HG02973 (cell line): ENCODE measurements at regions not wholly inside any gene's neighbourhood (a gene's known extent, or its start where the extent isn't known, plus 50 kb on each side); places are given as distances from the start of the nearest gene placed in this dataset.
A peak's percentile ranks its signal among the peaks of the same experiment; 100 is the strongest.
"Not testable (repeated sequence)": the region's sequence is repeated elsewhere in the genome, so short reads cannot be mapped to it uniquely, and the experiment has no call there.

Experiments used
- ATAC-seq: cut with Tn5 transposase; IDR thresholded peaks from one replicate; pipeline ENCODE4 v1.9.1; 2021; ENCODE audit warnings: moderate library complexity; ENCODE audit not compliant: unreplicated experiment

DNA sequence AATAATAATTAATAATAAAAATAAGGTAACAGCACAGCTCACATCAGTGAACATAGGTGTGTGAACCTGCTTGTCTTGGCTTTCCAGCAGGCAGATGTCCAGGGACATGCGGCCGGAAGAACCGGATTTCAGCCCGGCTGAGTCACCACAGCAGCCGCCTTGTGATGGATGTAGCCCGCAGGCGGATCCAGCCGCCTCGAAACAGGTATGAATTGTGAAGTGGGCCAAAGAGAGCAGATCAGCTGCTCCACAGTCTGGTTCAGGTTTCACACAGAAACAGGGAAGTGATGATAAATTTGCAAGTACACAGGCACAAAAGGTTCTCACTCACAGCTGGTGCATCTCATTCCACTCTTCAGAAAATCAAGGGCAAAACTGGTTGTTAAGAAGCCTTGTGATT is 55.1 kb downstream of the ID4 start:
- ATAC-seq = no peak

DNA sequence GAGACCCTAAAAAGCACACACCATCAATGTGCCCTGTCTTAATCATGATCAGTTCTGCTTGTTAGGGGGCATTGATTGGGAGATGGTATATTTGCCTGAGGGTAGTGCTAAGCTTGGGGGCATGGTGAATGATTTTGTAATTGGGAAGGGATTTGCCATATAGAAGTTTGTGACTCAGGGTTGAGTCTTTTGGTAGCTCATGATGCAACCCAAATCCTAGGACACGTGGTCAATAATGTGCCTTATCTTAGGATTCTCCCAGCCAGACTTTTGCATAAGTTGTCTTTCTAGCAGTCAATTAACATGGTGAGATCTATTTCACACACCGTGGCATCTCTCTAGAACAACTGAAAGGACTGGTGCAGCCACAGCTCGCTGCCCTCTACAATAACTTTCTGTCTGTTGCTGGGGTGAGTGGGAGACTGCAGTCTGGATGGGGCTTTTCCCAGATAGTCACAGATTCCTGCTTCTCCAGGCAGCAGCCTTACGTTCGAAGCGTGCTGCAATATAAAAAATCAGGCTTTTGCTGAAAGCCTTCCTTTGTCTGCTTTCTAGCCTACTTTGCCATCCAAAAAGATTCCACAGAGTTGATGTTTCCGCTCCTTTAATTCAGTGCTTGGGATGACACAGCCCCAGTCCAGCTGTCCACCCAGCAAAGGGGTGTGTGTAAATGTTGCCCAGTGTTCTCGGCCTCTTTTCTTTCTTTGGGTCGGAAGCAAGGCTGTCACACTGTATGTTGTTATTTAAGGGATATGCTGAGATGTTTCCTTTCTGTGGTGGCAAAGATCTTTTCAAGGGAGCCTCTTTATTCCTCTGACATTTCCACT is 58.9 kb downstream of the ID4 start:
- ATAC-seq = no peak

DNA sequence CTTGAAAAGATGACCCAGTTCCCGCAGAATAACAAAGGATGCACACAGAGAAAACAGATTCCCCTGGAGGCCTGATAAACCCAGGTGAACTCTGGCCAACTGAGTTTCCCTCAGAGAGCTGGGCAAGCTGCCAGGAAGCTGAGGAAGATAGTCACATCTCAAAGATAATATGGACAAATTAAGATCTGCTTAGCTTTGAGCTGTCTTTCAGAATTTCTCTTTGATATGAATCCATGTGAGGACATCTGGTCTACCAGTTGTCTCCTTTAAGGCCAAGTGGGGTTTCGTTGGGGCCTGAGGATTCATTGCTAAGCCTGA is 59.5 kb downstream of the ID4 start:
- no peak for ATAC-seq

DNA sequence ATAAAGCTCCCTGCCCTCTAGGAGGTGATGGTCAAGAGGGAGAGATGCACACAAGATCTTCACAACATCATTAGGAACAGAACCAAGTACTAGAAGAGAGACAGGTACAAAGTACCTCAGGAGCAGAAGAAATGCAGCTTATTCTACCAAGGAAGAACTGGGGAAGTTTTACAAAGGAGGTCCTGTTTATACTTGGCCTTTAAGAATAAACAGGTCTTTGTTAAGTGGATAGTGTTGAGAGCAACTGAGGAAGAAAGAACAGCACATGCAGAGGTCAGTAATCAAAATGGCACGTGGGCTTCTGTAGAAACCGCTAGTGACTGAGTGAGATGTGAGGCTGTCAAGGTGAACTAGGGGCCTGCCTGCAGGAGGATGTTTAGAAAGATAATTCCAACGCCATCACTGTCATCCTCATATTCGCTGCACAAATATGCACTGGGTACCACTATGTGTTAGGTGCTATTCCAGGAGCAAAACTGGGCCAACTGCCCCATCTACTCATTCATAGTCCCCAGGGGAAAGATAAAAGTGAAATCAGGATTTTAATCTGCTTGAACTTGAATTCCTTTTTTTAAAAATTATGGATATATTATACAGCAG is 61.1 kb downstream of the ID4 start:
- ATAC-seq = no peak

DNA sequence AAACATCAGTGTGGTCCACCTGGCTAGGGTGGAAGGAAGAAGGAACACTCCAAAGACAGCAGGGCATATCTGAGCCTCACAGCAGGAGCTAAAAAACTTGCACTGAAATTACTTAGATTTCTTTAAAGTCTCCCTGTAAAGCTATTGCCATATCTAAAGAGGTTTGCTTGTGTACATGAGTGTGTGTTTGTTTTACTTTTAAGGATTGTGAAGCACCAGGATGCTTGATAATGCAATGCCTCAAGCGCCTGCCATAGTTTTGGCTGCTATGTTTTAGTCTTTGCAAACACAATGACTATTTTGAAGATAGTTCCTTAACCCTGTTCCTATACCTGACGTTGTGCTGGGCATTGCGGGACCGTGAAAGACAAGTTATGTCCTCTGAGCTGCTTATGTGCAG is 65.0 kb downstream of the ID4 start:
- ATAC-seq = no peak

DNA sequence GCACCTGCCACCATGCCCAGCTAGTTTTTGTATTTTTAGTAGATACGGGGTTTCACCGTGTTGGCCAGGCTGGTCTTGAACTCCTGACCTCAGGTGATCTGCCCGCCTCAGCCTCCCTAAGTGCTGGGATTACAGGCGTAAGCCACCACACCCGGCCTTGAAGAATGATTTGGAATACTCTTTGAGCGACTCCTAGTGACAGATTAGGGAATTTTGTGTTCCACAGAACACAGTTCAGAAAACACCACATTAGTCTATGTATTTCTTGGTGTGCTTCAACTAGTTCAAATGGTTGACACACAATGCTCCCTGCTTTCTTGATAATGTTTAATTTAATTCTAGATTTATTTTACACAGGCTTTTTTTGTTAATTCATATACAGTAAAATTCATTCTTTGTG is 67.2 kb downstream of the ID4 start:
- not testable (repeated sequence) for ATAC-seq

DNA sequence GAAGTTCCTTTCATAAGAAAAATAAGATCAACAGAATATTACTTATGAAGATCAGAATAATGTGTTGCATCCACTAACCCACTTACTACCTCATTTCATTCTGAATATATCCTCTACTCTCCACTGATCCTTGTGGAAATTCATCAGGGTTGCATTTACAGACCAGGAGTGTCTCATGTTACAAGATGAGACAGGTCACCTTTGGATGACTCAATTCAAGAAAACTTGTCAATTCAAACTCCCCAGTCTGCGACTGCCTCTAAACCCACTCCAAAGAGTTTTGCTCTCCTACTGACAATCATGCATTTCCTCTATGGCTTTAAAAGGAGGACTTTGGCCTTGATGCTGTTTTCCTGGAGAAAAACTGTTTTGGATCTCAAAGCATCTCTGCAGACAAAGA is 68.4 kb downstream of the ID4 start:
- peak; percentile 46 for ATAC-seq

DNA sequence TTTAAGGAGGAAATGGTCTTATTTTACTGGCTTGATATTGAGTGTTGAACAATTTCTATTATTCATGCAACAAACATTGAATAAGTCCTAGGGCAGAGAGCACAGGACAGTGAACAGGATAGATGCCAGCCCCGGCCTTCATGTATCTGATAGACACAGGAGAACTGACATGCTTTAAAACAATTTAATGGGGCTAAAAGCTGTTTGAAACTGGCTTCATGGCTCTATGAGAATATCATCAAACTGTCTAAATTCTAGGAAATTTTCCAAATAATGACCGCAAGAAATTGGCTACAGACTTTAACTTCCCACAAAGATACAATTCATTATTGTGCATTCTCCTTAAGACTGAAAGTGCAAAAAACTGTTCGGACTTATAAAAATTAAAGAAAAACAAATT is 69.0 kb downstream of the ID4 start:
- ATAC-seq = no peak

DNA sequence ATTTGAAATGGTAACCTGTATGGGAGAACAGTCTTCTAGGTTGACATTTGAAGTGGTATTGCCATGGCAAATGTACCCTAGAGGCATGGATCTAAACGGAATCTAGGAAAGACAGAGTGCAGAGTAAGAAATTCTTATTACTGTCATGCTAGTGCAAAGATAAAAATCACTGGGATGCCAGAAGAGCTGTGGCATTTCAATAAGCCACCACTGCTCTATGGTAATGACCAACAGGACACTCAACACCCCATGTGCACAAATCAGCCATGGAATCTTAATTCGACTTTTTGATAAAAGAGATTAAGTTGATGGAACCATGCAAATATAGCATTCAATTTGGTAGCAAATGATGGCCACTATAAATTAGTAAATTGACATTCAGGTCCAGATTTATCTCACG is 74.1 kb downstream of the ID4 start:
- ATAC-seq = no peak

DNA sequence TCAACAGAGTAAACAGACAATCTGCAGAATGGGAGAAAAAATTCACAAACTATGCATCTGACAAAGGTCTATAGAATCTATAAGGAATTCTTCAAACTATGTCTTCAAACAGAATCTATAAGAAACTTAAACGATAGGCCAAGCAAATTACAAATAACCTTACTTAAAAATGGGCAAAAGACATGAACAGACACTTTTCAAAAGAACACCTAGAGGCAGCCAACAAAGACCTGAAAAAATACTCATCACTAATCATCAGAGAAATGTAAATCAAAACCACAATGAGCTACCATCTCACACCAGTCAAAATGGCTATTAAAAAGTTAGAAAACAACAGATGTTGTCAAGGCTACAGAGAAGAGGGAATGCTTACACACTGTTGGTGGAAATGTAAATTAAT is 81.3 kb downstream of the ID4 start:
- no peak for ATAC-seq

DNA sequence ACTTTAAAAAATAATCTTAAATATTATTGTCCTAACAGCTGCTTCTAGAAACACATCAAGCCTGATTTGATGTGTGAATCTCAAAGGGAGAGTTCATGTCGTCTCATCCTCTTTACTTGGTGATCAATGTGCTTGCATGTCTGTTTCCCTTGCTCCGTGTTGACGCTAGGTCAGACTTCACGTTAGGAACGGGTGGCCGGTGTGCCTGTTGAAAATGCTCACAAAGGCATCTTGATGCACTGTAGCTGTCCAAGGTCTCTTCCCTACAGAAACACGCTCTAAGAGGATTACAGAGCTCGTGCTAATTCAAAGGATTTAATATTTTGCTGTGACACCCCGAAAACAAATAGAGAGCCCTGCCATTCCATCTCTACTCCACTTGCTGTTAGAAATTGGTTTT is 84.6 kb downstream of the ID4 start:
- no peak for ATAC-seq

DNA sequence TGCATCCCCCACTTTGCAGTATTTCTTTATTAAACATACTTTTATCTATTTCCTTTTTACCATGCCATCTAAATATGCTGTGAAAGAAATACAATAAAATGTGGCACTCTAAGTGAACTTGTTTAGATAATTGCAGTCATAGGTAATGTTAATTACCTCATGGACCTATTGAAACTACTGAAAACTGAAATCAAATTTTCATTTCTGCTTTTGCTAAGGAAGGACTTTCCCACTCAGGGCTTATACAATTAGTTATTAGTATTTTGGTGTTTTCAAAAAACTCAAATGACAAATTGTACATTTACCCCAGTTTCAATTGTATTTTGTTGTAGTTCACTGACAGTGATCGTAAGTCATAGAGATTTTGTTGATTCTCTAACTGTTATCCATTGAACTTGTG is 88.4 kb downstream of the ID4 start:
- ATAC-seq = peak; percentile 60

DNA sequence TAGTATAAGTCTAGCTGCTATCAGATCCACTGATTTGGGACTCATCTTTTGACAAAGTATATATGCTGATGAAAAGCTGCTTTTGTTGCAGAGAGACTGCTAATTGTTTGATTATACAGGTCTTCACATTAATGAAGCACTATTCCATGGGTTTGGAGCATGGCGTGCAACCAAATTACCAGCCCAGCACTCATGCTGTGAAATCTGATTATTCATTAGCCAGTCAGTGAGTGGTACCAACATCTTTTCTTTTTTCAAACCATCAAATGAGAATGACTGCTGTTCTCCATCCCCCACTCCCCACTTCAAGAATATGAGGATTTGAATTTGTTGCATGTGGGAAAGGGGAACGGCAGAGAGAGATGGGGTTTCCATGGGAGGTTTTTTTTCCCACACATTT is 91.3 kb downstream of the ID4 start:
- ATAC-seq = no peak

DNA sequence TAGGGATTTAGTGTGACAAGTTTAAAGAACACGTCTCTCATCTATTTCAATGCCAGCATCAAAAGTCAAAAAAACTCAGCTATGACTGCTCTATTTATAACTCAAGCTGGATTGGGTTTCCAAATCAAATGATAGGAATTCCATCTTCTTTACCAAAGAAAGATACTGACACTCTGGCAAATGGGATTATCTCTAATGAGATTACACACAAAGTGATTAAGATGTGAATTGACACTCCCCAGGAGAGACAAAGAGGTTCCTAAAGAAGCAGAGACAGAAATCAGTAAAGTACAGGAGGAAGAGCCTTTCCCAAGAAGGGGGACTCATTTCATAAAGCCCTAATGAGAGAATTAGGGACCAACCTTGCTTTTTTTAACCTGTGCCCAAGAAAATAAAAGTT is 92.1 kb downstream of the ID4 start:
- no peak for ATAC-seq

DNA sequence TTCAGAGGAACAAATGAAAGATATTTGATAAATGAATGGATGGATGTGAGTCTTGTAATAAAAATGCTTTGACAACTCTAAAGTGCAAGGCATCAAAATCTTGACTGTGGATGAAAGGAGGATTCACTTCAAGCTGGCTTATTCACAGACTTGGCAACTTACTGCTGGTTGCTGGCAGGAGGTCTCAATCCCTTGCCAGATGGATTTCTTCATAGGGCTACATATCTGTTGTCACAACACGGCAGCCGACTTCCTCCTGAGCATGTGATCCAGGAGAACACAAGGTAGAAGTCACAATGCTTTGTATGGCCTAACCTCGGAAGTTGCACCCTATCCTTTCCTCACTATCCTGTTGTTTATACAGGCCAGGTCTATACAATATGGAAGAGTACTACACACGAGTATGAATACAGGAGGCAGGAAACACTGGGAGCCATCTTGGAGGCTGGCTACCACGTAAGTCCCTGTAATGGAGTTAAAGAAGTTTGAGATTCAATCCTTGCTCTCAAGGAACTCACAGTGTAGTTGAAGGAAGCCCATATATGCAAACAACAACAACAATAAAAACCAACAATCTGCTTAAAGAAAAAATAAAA is 97.9 kb downstream of the ID4 start:
- ATAC-seq = no peak

DNA sequence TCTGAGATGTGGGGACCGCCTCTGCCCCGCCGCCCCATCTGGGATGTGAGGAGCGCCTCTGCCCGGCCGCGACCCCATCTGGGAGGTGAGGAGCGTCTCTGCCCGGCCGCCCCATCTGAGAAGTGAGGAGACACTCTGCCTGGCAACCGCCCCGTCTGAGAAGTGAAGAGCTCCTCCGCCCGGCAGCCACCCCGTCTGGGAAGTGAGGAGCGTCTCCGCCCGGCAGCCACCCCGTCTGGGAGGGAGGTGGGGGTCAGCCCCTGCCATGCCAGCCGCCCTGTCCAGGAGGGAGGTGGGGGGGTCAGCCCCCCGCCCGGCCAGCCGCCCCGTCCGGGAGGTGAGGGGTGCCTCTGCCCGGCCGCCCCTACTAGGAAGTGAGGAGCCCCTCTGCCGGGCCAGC is 102.2 kb downstream of the ID4 start:
- not testable (repeated sequence) for ATAC-seq

DNA sequence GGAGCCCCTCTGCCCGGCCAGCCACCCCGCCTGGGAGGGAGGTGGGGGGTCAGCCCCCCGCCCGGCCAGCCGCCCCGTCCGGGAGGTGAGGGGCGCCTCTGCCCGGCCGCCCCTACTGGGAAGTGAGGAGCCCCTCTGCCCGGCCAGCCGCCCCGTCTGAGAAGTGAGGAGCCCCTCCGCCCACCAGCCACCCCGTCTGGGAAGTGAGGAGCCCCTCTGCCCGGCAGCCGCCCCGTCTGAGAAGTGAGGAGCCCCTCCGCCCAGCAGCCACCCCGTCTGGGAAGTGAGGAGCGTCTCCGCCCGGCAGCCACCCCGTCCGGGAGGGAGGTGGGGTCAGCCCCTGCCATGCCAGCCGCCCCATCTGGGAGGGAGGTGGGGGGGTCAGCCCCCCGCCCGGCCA is 102.8 kb downstream of the ID4 start:
- ATAC-seq = not testable (repeated sequence)

DNA sequence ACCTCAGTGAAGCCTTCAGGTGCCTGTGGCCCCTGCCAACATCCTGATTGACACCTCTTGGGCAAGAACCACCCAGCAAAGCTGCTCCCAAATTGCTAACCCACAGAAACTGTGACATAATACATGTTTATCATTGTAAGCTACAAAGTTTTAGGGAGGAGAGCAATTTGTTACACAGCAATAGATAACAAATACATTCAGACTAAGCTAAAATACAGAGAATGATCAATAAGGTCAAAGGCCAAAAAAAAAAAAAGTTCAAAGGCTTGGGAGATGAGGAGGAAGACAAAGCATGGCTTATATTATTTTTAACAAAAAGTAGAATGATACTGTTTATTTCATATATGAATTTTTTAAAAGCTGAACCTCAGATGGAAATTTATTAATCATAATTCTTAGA is 105.9 kb downstream of the ID4 start:
- ATAC-seq = no peak

DNA sequence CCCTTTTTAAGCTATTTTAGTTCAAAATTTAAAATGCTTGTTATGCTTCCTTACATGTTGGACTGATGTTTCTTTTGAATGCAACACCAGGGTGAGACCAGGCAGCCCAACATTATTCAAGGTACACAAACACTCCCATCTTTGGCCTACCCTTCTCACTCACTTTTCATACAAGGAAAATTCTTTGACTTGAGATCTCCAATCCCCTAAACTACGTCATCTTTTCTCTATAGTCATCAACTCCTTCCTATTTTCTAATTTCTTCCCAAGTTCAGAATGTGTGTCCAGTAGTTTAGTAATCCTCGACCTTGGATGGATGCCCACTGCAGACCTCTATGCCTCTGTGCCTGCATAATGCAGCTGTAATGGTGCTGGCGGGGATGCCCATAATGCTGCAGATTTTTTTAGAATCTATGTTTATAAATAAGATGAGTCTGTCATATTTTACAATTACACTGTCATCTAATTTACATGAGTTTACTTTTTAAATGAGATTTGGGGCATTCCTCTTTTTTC is 108.7 kb downstream of the ID4 start:
- no peak for ATAC-seq

DNA sequence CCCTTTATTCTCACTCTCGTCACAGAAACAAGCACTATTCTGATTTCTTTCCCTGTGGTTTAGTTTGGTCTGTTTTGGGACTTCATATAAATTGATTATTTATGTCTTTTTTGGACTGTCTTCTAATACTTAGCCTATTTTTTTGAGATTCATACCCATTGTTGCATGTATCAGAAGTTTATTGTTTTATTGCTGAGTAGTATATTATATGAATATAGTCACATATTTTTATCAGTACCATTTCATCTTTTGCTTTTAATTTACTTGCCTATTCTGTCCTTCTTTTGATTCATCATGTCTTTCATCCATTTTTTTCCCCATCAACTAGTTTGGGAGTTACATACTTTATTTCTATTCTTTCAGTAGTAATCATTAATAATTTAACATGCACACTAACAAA is 112.0 kb downstream of the ID4 start:
- ATAC-seq = no peak

DNA sequence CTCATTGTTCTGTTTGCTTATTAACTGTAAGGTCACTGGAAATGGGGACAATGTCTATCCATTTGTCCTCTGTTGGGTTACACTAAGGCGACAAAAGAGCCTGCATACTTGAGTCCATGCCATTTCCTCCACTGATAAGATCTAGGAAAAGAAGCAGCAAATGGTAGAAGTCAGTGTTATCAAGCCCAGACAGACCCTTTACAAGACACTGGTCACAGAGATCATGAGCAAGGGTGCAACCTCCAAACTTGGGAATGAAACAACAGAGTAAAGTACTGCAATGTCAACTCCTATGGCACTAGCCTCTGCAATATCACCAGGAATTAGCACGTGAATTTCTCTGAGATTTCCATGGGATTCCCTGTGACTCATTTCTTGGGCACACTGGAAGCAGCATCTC is 126.9 kb downstream of the ID4 start:
- ATAC-seq = no peak

DNA sequence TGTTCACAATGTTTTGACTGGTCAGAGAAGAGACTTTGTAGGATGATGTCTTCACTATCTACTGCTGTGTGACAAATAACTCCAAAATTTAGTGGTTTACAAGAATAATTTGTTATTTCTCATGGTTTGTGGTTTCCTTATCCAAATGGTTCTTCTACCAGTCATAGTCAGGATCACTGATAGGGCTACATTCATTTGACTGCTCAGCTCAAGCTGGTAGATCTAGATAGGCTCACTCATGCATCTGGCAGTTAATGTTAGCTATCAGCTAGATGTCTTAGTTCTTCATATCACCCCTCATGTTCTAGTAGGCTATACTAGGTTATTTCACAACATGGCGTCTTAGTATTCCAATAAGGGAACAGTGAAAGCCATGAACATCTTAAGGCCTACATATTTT is 131.0 kb downstream of the ID4 start:
- ATAC-seq = no peak
